Activated T-cell treated with anti-CD3 and anti-CD28 coated beads, Interleukin-2, amount 50 U/mL, for 24 hours (primary cell): ENCODE measurements at regions not wholly inside any gene's neighbourhood (a gene's known extent, or its start where the extent isn't known, plus 50 kb on each side); places are given as distances from the start of the nearest gene placed in this dataset.
"Not testable (repeated sequence)": the region's sequence is repeated elsewhere in the genome, so short reads cannot be mapped to it uniquely, and the experiment has no call there.

Source experiments
- DNase-seq: peaks from one replicate; pipeline ENCODE4 v3.0.0-alpha.2; 2020
- H3K27ac Mint-ChIP-seq: 2 replicates; pipeline ENCODE4 v1.8.0; 2020; ENCODE audit warnings: mild to moderate bottlenecking, mixed read lengths
- H3K27me3 Mint-ChIP-seq: 2 replicates; pipeline ENCODE4 v1.8.0; 2020; ENCODE audit warnings: mixed read lengths
- H3K36me3 Mint-ChIP-seq: 2 replicates; pipeline ENCODE4 v1.8.0; 2020; ENCODE audit warnings: low read depth, mixed read lengths
- H3K4me1 Mint-ChIP-seq: 2 replicates; pipeline ENCODE4 v1.8.0; 2020; ENCODE audit warnings: low read depth, mixed read lengths
- H3K4me3 Mint-ChIP-seq: 2 replicates; pipeline ENCODE4 v1.8.0; 2020; ENCODE audit warnings: mild to moderate bottlenecking, moderate library complexity, mixed read lengths
- H3K9me3 Mint-ChIP-seq: 2 replicates; pipeline ENCODE4 v1.8.0; 2020; ENCODE audit warnings: mixed read lengths

DNA sequence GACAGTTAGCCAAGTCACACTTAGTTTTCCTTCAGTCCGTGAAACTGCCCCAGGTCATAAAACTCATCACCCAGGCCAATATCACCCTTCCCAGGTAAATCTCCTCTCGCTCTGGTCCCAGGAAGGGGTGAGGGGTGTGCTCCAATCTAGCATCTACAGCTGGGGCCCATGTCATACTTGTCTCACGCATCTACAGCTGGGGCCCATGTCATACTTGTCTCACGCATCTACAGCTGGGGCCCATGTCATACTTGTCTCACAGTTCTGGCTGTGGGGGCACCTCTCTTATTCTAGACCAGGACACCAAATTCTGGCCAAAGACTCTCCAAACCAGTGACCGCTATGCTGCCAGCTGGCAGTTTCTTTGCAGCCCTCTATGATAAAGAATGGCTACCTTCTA lies 123.3 kb upstream of the DLGAP1 start:
- H3K27ac Mint-ChIP-seq: no peak overlapping the region
- no peaks in the 10 kb centered on the region for H3K4me1 Mint-ChIP-seq
- H3K27me3 Mint-ChIP-seq: no peaks in the 10 kb centered on the region
- DNase-seq: no peak
- no peaks in the 10 kb centered on the region for H3K36me3 Mint-ChIP-seq
- H3K9me3 Mint-ChIP-seq: peaks cover 54% of the 10 kb centered on the region
- H3K4me3 Mint-ChIP-seq: no peak overlapping the region

DNA sequence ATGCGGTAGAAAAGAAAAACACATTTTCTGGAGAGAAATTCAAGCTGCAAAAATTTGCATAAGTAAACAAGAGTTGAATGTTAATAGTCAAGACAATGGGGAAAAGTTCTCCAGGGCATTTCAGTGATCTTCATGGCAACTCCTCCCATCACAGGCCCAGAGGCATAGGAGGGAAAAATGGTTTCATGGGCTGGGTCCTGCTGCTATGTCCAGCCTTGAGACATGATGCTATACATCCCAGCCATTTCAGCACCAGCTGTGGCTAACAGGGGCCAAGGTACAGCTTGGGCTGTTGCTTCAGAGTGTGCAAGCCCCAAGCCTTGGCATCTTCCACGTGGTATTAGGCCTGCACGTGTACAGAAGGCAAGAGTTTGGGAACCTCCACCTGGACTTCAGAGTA lies 118.6 kb upstream of the DLGAP1 start:
- Mint-ChIP-seq H3K27me3 (no peaks in the 10 kb centered on the region), H3K4me3 (no peak overlapping the region), H3K36me3 (no peaks in the 10 kb centered on the region), H3K9me3 (peaks cover 58% of the 10 kb centered on the region), H3K4me1 (no peaks in the 10 kb centered on the region), H3K27ac (no peak overlapping the region)
- no peak for DNase-seq

DNA sequence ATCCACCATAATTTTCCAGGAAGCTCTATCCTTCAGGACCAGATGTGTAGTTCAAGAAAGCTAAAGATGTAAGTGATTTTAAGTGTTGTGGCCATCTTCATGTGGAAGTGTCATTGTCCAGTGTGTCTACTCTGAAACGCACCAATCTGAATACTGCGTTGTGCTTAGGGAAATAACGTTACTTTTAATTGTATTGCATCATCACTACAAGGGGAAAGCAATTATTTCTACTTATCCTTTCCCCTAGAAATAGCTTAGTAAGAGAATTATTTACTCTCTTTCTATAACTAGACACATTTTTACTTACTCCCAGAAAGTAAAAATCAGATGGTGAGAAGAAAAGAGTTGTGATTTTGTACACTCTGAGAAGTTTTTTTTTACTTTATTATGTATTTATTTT lies 102.4 kb upstream of the DLGAP1 start:
- no peaks in the 10 kb centered on the region for H3K36me3 Mint-ChIP-seq
- no peak overlapping the region for H3K27ac Mint-ChIP-seq
- H3K4me1 Mint-ChIP-seq: no peaks in the 10 kb centered on the region
- H3K4me3 Mint-ChIP-seq: no peak overlapping the region
- no peaks in the 10 kb centered on the region for H3K27me3 Mint-ChIP-seq
- H3K9me3 Mint-ChIP-seq: peaks cover 11% of the 10 kb centered on the region
- DNase-seq: no peak

DNA sequence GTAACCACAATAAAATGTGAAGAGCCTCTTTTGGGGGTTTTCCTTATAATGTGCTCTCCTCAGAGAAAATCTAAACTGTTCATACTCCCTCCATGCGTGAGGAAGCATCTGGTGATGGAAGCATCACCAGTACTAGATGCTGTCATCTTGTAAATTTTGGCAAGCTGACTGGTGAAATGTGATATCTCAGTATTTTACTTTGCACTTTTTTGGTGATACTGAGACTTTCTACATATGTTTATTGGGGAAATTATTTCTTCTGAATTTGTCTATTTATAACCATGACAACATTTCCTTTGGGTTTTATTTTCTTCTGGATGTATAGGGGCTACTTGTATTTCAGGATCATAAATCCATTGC lies 95.9 kb upstream of the DLGAP1 start:
- no peaks in the 10 kb centered on the region for H3K27me3 Mint-ChIP-seq

DNA sequence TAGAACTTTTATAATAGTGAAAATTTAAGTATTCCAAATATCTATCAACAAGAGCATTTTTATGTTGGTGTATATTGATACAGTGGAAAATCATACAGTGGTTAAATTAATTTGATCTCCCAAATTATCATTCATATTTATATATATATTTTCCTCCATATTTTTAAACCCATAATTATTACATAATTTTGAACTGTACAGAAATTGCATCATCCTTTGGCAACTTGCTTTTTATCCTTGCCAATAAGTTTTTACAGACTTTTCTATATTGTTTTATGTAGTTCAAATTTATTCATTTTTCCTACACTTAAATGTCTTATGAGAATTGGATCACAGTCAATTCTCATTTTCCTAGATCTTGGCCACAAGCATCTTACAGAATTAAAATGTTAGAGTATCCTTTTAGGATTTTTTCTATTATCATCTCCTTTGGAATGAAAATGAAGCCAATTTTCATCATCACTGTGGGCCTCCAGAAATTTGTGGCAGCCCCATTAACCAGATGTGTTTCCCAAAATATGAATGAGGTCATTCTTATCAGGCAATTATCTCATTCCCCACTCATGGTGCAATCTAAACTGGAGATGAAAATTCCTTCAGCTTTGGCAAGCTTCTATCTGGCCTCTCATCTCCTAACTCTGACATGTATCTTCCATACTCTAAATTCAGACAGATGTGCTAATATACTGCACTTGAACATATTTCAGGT lies 94.2 kb upstream of the DLGAP1 start:
- Mint-ChIP-seq H3K9me3 (peaks cover 14% of the 10 kb centered on the region), H3K4me1 (no peaks in the 10 kb centered on the region), H3K36me3 (no peaks in the 10 kb centered on the region), H3K27ac (no peak overlapping the region), H3K4me3 (no peak overlapping the region), H3K27me3 (no peaks in the 10 kb centered on the region)
- no peak for DNase-seq

More for the DNA sequence above, 95.9 kb upstream of the DLGAP1 start:
- no peaks in the 10 kb centered on the region for H3K4me1 Mint-ChIP-seq
- no peak for DNase-seq
- no peak overlapping the region for H3K27ac Mint-ChIP-seq
- H3K9me3 Mint-ChIP-seq: peaks cover 12% of the 10 kb centered on the region
- H3K36me3 Mint-ChIP-seq: no peaks in the 10 kb centered on the region
- H3K4me3 Mint-ChIP-seq: no peak overlapping the region

DNA sequence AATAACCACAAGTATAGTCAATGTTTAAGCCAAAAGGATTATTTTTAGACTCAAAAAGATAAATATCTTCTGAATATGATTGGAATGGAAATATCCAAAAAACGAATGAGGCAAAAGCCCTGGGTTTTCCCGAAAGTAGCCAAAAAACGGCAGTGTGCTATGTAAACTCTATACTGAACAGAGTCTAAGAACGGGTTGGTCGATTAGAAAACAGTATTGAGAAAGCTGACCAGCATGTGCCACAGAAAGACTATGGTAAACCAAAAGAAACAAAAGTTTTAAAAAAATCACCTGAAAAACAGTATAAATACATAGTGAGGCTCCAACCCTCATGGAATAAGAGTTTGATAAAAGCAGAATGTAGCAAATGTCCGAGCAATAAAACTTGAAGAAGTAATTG lies 92.0 kb upstream of the DLGAP1 start:
- Mint-ChIP-seq H3K9me3 (peaks cover 14% of the 10 kb centered on the region), H3K4me1 (no peaks in the 10 kb centered on the region), H3K4me3 (no peak overlapping the region), H3K36me3 (no peaks in the 10 kb centered on the region), H3K27ac (no peak overlapping the region), H3K27me3 (no peaks in the 10 kb centered on the region)
- DNase-seq: no peak

DNA sequence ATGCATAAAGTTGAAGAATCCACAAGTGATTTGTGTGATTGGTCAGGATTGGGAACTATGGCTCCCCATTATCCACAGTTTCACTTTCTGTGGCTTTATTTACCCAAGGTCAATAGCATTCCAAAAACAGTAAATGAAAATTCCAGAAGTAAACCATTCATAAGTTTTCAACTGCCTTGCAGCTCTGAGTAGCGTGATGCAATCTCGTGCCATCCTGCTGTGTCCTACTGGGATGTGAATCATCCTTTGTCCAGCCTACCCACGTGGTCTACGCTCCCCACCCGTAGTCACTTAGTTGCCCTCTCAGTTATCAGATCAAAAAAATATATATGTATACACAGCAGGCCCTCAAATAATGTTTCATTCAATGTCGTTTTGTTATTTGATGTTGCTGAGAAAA lies 89.0 kb upstream of the DLGAP1 start:
- no peaks in the 10 kb centered on the region for H3K4me1 Mint-ChIP-seq
- peaks cover 13% of the 10 kb centered on the region for H3K9me3 Mint-ChIP-seq
- no peak for DNase-seq
- H3K36me3 Mint-ChIP-seq: no peaks in the 10 kb centered on the region
- H3K27me3 Mint-ChIP-seq: no peaks in the 10 kb centered on the region
- H3K4me3 Mint-ChIP-seq: no peak overlapping the region
- H3K27ac Mint-ChIP-seq: no peak overlapping the region

DNA sequence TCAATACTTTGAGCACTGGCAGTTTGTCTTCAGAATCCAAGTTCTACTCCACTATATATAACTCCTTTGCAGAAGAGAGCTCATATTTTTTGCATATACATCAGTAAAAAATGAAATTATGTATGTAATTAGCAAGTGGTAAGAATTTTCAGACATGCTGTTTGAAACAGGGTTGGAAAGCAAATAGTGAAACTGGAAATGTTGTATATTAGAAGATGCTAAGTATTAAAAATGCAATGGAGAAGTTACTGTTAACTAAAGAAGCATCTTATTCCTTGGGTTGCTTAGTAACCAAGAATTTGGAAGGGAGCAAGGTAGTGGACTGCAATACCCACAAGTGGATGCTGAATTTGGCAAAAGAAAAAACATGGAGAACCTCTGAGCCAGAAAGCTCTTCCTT lies 88.6 kb upstream of the DLGAP1 start:
- no peaks in the 10 kb centered on the region for H3K27me3 Mint-ChIP-seq
- H3K4me3 Mint-ChIP-seq: no peak overlapping the region
- DNase-seq: no peak
- peaks cover 17% of the 10 kb centered on the region for H3K9me3 Mint-ChIP-seq
- H3K4me1 Mint-ChIP-seq: no peaks in the 10 kb centered on the region
- H3K36me3 Mint-ChIP-seq: no peaks in the 10 kb centered on the region
- no peak overlapping the region for H3K27ac Mint-ChIP-seq

DNA sequence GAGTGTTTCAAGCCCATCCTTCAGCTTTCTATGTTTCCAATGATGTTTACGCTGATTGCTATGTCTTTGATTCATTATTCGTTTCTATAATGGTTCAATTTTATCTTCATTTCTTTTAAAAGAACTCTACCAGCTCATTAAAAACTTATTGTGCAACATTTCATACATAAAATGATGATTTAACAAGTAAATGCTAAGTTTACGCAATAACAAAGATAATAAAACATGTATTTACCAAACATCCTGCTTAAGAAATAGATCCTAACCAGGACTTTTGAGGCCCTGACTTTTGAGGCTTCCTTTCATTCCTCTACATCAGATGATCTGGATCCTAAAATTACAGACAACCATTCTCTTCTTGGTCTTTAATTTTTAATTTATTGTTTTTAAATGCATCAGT lies 86.5 kb upstream of the DLGAP1 start:
- H3K9me3 Mint-ChIP-seq: peaks cover 27% of the 10 kb centered on the region
- no peaks in the 10 kb centered on the region for H3K36me3 Mint-ChIP-seq
- DNase-seq: no peak
- H3K27ac Mint-ChIP-seq: no peak overlapping the region
- H3K27me3 Mint-ChIP-seq: no peaks in the 10 kb centered on the region
- H3K4me1 Mint-ChIP-seq: no peaks in the 10 kb centered on the region
- H3K4me3 Mint-ChIP-seq: no peak overlapping the region

DNA sequence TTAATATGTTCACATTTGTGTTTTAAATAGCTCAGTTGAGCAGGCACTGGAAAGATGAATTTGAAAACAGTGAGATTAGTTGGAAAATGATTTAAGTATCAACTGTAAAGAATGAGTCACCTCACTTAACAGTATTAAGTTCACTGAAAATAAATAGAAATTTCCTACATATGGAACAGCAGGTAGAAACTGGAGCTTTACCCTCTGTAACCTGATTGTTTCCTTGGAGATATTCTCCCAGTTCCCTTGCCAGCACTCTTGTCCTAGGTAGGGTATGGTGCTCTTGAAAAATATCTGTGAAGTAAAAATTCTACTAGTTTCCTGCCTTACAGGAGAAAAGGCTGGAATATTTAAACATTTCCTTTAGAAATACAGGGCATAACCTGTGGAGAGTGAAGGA lies 81.3 kb upstream of the DLGAP1 start:
- Mint-ChIP-seq H3K9me3 (peaks cover 36% of the 10 kb centered on the region), H3K4me3 (no peak overlapping the region), H3K36me3 (no peaks in the 10 kb centered on the region), H3K27me3 (no peaks in the 10 kb centered on the region), H3K4me1 (no peaks in the 10 kb centered on the region), H3K27ac (no peak overlapping the region)
- no peak for DNase-seq

DNA sequence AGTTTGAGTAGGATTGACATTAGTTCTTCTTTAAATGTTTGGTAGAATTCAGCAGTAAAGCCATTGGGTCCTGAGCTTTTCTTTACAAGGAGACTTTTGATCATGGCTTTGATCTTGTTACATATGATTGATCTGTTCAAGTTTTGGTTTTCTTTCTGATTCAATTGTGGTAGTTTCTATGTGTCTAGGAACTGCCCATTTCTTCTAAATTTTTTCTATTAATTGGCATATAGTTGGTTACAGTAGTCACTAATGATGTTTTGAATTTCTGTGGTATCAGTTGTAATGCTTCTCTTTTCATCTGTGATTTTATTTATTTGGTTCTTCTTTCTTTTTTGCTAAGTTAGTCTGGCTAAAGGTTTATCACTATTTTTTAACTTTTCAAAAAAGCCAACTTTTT lies 73.3 kb upstream of the DLGAP1 start:
- Mint-ChIP-seq H3K27ac (no peak overlapping the region), H3K4me3 (no peak overlapping the region), H3K27me3 (no peaks in the 10 kb centered on the region)

DNA sequence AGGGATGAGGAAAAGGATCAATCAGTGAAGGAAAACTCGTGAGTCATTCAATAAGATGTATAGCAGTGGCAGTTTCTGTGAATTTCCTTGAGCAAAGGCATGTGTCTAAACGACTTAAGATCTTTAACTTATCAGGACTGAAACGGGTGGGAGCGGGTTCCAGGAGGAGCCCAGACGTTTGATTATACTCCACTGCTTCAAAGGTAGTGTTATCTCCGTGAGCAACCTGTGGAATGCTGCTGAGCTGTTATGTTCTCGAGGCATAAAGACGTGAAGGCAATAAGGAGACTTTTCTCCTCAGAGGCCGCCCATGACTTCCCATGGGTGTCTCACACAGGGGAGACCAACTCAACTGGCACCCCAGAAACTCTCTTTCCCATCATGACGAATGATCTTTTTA lies 72.7 kb upstream of the DLGAP1 start:
- not testable (repeated sequence) for H3K4me1 Mint-ChIP-seq, DNase-seq, H3K36me3 Mint-ChIP-seq, H3K27ac Mint-ChIP-seq, H3K4me3 Mint-ChIP-seq, H3K27me3 Mint-ChIP-seq
- peaks cover 27% of the 10 kb centered on the region for H3K9me3 Mint-ChIP-seq

More for the DNA sequence above, 73.3 kb upstream of the DLGAP1 start:
- H3K36me3 Mint-ChIP-seq: no peaks in the 10 kb centered on the region
- peaks cover 31% of the 10 kb centered on the region for H3K9me3 Mint-ChIP-seq
- no peaks in the 10 kb centered on the region for H3K4me1 Mint-ChIP-seq
- DNase-seq: no peak

DNA sequence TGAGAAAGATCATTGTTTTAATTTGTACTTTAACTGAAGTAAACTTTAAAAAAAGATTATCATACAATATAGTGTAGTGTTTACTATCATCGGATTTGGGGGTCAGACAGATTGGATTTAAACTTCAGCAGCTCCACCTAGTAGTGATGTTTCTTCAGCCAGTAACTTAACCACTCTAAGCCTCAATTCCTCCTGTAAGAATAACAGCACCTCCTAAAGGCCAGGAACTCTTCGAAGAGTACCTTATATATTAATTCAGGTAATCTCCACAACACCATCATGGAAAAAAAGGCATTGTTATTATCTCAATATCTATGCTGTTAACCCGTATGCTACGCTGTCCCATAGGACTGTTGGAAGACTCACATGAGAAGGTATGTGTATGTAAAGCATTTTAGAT lies 69.0 kb upstream of the DLGAP1 start:
- Mint-ChIP-seq H3K27ac (no peak overlapping the region), H3K4me3 (no peak overlapping the region), H3K9me3 (peaks cover 28% of the 10 kb centered on the region), H3K36me3 (no peaks in the 10 kb centered on the region), H3K27me3 (no peaks in the 10 kb centered on the region), H3K4me1 (no peaks in the 10 kb centered on the region)
- DNase-seq: no peak

DNA sequence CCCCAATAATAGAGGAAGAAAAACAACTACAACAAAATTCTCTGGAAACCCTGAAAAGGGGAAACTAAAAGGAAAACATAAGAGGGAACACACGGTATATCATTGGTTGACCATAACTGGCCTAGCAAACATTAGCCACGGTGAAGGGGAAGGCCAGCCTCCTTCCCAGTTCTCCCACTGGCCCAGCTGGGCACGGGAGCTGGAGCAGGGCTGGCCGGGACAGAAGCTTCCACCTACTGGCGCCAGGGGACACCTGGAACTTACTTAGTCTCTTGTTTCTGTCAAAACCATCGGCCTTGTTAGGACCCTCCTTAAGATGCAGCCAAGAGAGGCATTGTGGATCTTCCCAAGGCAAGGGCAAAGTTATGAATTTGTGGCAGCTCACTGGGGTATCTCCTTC lies 56.1 kb upstream of the DLGAP1 start:
- Mint-ChIP-seq H3K9me3 (peaks cover 12% of the 10 kb centered on the region), H3K4me1 (no peaks in the 10 kb centered on the region), H3K27me3 (no peaks in the 10 kb centered on the region), H3K4me3 (no peak overlapping the region), H3K27ac (no peak overlapping the region), H3K36me3 (no peaks in the 10 kb centered on the region)
- no peak for DNase-seq

DNA sequence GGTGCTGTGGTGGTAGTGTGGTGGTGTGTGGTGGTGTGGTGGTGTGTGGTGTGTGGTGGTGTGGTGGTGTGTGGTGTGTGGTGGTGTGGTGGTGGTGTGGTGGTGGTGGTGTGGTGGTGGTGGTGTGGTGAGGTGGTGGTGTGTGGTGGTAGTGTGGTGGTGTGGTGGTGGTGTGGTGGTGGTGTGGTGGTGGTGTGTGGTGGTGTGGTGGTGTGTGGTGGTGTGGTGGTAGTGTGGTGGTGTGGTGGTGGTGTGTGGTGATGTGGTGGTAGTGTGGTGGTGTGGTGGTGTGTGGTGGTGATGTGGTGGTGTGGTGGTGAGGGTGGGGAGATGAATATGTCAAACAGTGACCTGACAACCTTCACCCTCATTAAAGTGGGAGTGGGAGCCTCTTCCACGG lies 55.6 kb upstream of the DLGAP1 start:
- Mint-ChIP-seq H3K4me3 (no peak overlapping the region), H3K9me3 (peaks cover 11% of the 10 kb centered on the region), H3K36me3 (no peaks in the 10 kb centered on the region), H3K27me3 (no peaks in the 10 kb centered on the region), H3K27ac (no peak overlapping the region), H3K4me1 (no peaks in the 10 kb centered on the region)
- DNase-seq: no peak

DNA sequence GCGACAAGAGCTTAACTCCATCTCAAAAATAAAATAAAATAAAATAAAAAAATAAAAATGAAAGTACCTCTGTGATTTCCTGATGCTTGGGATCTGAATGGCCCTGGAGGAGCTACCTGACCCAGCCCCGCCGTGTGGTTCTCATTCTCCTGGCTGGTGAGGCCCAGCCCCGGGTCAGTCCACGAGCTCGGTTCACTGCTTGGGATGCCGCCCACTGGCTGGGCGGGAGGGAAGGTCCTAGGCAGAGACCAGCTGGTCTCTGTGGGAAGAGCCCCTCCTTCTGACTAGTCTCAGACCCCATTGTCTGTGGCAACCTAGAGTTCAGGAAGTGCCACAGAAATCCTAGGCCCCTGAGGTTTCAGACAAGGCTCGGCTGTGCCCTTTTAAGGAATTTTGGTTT lies 55.1 kb upstream of the DLGAP1 start:
- H3K27me3 Mint-ChIP-seq: no peaks in the 10 kb centered on the region
- H3K9me3 Mint-ChIP-seq: peaks cover 7% of the 10 kb centered on the region
- DNase-seq: no peak
- H3K36me3 Mint-ChIP-seq: no peaks in the 10 kb centered on the region
- no peaks in the 10 kb centered on the region for H3K4me1 Mint-ChIP-seq
- H3K27ac Mint-ChIP-seq: no peak overlapping the region
- no peak overlapping the region for H3K4me3 Mint-ChIP-seq
